ENCODE measurements at regions not wholly inside any gene's neighbourhood (a gene's known extent, or its start where the extent isn't known, plus 50 kb on each side); places are given as distances from the start of the nearest gene placed in this dataset.
A peak's percentile ranks its signal among the peaks of the same experiment; 100 is the strongest.

DNA sequence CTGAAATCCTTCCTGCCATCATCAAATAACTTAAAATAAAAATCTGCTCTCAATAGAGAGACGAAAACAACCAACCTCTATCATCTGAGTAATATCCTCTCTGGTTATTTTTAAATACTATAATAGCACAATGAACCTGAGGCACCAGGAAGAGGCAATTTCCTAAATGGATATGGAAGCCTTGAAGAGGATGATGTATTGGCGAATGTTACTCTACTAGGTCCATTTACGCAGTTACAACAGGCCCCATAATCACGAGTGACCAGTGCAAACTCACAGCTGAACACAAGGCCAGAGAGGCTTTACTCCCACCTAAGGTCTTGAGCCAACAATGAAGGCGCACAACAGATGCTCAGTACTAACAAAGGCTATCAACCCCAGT lies 678.8 kb upstream of the NR3C2 start:
- no peak for DNase-seq (ENCODE audit: low read depth)

- no peak for DNase-seq (ENCODE audit: low read depth)
Measured at GRCh38 chr4:149120331-149121022, 678.3 kb upstream of the NR3C2 start.

DNA sequence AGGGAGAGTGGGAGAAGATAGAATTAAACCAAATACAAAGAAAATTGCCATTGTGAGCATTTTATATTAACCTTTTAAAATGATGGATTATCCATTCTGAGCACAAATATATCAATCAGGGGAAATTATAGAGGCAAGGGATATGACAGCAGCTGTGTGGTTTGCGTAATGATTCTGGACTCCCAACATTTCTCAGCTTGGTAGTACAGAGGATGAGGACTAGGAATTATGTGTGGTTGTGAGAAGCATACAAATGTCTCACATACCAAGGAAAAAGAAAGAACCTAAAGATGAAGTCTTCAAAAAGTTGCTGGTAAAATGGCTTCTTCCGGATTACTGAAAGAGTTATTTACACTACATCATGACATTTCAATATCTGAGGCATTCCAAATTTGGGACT lies 674.6 kb upstream of the NR3C2 start:
- DNase-seq (ENCODE audit: low read depth): no peak

DNA sequence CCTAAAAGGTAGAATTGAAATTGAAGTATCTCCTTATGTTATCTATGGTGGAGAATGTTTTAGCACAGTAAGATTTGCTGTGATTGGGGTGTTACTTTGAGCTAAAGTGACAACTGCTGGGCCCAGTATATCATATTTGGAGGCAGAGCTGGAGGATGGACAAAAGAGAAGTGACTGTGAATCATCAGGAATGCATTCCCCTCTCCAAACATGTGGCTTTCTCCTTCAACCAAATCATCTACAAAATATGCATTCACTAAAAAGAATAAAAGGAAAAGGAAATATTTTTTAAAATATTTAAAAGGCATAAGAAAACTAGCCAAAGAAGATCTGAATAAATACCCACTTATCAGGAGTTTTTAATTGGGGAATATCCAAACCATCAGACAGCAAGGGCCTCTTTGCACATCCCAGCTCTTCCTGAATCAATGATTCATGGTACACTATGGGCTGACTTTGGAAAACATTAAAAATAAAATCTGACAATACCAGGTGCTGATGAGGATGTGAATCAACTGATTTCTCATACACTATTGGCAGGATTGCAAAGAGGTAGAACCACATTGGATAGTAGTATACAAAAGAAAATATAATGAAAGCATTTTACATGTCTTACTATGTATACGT lies 671.7 kb upstream of the NR3C2 start:
- peak; percentile 61 for DNase-seq (ENCODE audit: low read depth)

DNA sequence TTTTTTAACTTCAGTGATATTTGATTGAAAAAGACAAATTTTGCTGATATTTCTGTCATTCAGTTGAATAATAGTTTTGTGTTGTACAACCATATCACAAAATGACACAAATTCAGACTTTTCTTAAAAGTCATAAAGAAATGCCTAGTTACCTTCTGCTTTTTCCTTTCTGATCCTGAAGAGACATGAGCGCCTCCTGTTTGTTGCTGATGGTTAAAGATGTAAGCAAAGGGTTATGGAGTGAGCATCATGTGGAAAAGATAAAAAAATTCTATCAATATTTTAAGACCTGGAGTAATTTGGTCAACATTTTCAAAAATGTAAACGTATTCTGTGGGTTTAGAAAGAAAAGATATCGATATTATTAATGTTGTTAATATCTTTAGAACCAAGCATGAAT lies 669.9 kb upstream of the NR3C2 start:
- DNase-seq (ENCODE audit: low read depth): no peak

GRCh38 chr4:149110481-149110880 lies 668.3 kb upstream of the NR3C2 start:
- no peak for DNase-seq (ENCODE audit: low read depth)

- DNase-seq (ENCODE audit: low read depth): no peak
Measured at GRCh38 chr4:149108626-149109025, 666.4 kb upstream of the NR3C2 start.

GRCh38 chr4:149102765-149103164 lies 660.6 kb upstream of the NR3C2 start:
- DNase-seq (ENCODE audit: low read depth): no peak

- DNase-seq (ENCODE audit: low read depth): no peak
Measured at GRCh38 chr4:149101649-149102048, 659.4 kb upstream of the NR3C2 start.

- DNase-seq (ENCODE audit: low read depth): no peak
Measured at GRCh38 chr4:149095811-149096210, 653.6 kb upstream of the NR3C2 start.

DNA sequence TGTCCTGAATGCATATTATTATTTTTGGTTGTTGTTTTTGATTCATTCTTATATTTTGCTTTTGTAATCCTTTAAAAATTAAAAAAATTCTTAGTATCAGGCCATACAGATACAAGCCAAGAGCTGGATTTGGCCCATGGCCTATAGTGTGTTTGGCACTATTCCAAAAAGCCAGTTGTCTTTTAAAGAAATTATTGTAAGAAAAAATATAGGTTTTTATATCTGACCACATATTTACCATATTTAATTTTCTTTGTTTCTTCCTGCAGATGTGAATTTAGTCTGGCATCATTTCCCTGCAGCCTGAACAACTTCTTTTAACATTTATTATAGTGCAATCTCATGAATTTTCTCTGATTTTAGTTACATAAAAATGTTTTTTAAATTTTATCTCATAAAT lies 652.8 kb upstream of the NR3C2 start:
- DNase-seq (ENCODE audit: low read depth): no peak

DNA sequence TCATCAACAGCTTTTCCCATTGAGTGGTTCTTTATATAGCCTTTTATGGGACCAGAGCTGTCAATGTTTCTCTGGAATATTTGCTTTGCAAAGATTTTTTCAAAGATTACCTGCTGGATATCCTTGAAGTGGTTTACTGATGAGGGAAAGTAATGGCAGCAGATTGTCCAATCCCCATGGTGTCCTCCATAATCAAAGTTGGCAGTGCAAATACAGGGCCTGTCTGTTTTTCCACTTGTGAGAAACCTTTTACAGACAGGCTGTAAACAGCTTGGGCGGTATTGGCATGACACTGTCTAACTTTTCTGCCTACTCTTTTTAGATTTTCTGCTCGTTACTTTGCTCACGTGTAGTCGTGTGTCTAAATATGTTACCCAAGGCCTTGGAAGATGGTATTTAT lies 641.9 kb upstream of the NR3C2 start:
- DNase-seq (ENCODE audit: low read depth): no peak

DNA sequence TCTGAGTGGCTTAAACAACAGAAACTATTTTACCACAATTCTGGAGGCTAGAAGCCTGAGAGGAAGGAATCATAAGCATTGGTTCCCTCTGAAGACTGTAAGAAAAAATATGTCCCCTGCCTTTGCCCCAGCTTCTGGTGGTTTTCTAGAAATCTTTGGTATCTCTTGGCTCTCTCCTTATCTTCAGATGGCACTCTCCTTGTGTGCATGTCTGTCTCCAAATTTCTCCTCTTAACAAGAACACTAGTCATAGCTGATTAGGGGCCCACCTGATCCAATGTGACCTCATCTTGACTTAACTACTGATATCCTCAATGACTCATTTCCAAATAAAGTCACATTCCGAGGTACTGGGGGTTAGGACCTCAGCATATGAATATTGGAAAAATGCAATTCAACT lies 635.0 kb upstream of the NR3C2 start:
- no peak for DNase-seq (ENCODE audit: low read depth)

GRCh38 chr4:149076401-149076800 lies 634.2 kb upstream of the NR3C2 start:
- no peak for DNase-seq (ENCODE audit: low read depth)

DNA sequence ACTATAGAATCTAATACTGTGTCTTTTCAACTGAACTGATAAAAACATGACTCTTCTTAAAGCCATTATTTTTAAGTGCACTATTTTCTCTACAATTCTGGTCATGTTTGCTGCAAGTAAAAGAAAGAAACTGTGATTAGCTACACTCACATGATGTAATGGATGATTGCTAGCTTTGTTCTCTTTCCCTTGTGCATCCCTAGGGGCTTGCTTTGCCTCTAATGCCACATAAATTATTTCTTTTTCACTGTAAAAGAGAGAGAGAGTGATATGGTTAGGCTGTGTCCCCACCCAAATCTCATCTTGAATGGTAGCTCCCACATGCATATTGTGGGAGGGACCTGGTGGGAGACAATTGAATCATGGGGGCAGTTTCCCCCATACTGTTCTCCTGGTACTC lies 630.2 kb upstream of the NR3C2 start:
- DNase-seq (ENCODE audit: low read depth): no peak

DNA sequence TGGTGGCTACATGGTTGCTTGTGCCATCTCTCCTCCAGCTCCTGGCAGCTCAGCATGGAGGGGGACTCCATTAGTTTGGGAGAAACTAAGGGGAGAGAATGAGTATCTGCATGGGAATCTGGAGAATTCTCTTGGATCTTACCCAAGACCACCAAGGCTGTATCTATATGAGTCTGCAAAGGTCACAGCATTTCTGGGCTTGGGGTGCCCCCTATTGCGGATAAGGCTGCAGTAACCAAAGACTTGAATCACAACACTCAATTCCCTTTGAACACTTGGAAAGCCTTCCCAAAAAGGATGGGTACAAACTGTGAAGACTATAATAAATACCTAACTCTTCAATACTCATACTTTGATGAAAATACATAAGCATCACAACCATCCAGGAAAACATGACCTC lies 623.5 kb upstream of the NR3C2 start:
- DNase-seq (ENCODE audit: low read depth): no peak

DNA sequence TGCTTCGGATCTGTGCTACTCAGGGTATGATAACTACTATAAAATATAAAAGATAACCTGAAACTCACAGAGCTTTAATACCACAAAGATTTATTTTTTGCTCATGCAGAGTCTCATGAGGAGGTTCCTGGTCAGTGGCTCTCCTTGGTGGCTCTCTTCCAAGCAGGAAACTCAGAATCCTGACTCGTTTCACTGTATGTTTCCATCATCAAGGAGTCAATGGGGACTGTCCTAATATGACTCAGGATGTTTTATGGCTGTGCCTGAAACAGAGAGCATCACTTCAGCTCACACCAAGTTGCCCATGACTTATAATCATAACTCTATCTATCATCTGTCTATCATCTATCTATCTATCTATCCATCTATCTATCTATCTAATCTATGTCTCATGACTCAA lies 620.8 kb upstream of the NR3C2 start:
- DNase-seq (ENCODE audit: low read depth): peak; percentile 1

DNA sequence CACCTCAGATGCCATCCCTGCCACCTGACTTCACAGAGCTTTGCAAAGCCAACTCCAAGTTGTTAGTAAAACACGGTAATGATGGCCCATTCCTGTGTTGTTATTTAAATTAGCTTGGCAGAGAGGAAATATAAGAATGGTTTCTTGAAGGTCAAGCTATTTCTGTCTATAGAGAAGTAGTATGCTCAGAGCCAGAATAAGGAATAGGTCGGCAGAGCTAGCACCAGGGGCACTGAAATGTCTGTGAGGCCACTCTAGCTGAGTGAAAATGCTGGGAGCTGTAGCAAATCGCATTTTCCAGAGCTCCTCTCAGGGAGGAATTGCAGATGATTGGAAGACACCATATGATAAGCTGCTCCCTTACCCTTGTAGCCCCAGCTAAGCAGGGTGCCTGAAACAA lies 615.4 kb upstream of the NR3C2 start:
- DNase-seq (ENCODE audit: low read depth): no peak

DNA sequence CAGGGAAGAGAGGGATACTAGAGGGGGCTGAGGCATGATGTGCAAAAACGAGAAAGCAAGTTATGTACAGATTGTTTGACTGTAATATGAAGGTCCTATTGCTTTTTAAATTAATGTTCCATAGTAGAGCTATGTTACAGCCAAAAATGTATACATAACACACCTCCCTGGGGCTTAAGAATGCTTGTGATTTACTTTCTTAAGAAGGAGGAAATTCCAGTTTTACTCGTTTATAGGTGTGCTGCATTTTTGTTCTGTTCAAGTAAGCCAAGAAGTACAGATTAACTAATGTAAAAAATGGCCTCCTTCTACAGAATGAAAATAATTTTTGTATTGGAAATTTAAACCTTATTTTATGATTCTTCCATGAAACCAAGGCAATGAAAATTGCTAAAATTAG lies 614.4 kb upstream of the NR3C2 start:
- DNase-seq (ENCODE audit: low read depth): no peak

DNA sequence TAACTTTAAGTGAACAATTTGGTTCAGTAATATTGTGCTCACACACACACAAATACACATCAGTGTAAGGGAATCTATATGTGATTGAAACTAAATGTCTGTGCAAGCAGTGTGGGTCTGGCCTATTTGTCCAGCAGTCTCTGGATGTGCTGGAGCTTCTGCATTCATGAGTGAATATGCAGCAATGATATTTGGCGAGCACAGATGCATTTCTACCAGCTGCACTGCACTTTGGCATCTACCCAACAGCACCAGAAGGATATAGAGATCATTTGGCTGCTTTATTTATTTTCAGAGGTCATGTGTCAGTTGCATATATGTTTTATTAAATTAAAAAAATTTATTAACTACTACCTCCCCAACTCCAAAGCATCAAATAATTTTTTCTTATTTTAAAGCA lies 613.4 kb upstream of the NR3C2 start:
- no peak for DNase-seq (ENCODE audit: low read depth)

- DNase-seq (ENCODE audit: low read depth): no peak
Measured at GRCh38 chr4:149050840-149051239, 608.6 kb upstream of the NR3C2 start.

DNA sequence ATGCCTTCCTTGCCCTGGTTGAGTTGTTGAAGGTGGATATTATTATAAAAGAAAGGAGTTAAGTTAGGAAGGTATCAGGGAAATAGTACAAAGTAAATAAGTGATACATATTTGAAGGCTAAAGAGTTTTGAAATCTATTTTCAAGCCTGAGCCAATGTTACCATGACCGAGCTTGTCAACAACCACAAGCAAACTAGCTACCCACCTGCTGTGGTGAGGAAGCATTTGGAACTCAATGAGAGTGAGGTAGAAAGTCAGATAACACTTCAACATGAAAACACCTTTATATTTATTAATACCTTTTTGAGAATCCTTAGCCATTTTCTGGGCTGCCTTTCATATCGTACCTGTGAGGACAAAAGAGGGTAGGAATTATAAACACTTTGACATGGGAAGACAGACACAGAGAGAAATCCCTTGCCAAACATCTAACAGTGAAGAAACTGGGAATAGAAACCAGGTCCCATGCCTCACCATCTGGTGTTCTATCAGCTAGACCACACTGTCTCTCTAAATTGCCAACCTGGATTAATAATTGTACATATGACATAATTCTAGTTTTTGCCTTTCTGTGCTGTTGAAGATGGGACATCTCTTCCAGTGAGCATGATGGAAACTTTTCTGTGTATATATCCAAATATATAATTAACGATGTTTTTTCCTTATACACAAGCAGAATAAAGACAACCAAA lies 606.4 kb upstream of the NR3C2 start:
- no peak for DNase-seq (ENCODE audit: low read depth)

DNA sequence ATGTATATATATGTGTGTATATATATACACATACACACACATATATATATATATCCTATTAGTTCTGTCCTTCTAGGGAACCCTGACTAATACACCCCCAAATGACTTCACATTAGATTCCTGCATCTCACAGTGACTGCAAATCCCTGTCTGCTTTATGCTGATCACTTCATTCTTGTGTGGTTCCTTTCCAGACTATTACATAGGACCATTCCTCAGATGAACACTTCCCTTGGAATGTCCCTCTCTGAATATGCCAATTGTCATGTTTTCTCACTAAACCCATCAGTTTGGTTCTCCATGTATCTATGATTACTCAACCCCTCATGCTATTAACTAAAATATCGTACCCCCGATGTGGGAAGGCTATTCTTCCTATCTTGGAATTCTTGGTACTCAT lies 605.2 kb upstream of the NR3C2 start:
- peak; percentile 1 for DNase-seq (ENCODE audit: low read depth)

- no peak for DNase-seq (ENCODE audit: low read depth)
Measured at GRCh38 chr4:149045731-149046130, 603.5 kb upstream of the NR3C2 start.

Measured in stromal cell of bone marrow (primary cell).